MM.1S (cell line): ENCODE measurements at regions not wholly inside any gene's neighbourhood (a gene's known extent, or its start where the extent isn't known, plus 50 kb on each side); places are given as distances from the start of the nearest gene placed in this dataset.
"Not testable (repeated sequence)": the region's sequence is repeated elsewhere in the genome, so short reads cannot be mapped to it uniquely, and the experiment has no call there.

Source experiments
- DNase-seq: peaks from one replicate; pipeline ENCODE4 v3.0.0-alpha.2; 2015
- H2AFZ ChIP-seq: fragments of 300-600 bp; sonication (generic); 2 replicates; pipeline ENCODE4 v1.6.0; 2016; ENCODE audit warnings: antibody characterized with exemption, low read length
- H3F3A ChIP-seq: fragments of 300-600 bp; sonication (generic); 2 replicates; pipeline ENCODE4 v1.6.1; 2016; ENCODE audit warnings: mild to moderate bottlenecking, antibody characterized with exemption, low read length, moderate library complexity, mixed read lengths; ENCODE audit not compliant: insufficient read depth
- H3K27ac ChIP-seq: fragments of 300-600 bp; sonication (generic); 2 replicates; pipeline ENCODE4 v1.5.1; 2016; ENCODE audit warnings: mild to moderate bottlenecking, low read length
- H3K27me3 ChIP-seq: fragments of 300-600 bp; sonication (generic); replicated peaks from 2 replicates; pipeline ENCODE4 v1.6.0; 2016; ENCODE audit warnings: low read length; ENCODE audit not compliant: insufficient read depth
- H3K36me3 ChIP-seq: fragments of 300-600 bp; sonication (generic); replicated peaks from 2 replicates; pipeline ENCODE4 v1.6.1; 2016; ENCODE audit warnings: mild to moderate bottlenecking, low read length, mixed read lengths; ENCODE audit not compliant: insufficient read depth
- H3K4me1 ChIP-seq: fragments of 300-600 bp; sonication (generic); 2 replicates; pipeline ENCODE4 v1.6.1; 2016; ENCODE audit warnings: low read length, mixed read lengths
- H3K4me2 ChIP-seq: fragments of 300-600 bp; sonication (generic); 2 replicates; pipeline ENCODE4 v1.6.0; 2016; ENCODE audit warnings: low read depth, low read length
- H3K4me3 ChIP-seq: fragments of 300-600 bp; sonication (generic); 2 replicates; pipeline ENCODE4 v1.5.1; 2016; ENCODE audit warnings: low read length, mixed read lengths
- H3K79me2 ChIP-seq: fragments of 300-600 bp; sonication (generic); 2 replicates; pipeline ENCODE4 v1.6.1; 2016; ENCODE audit warnings: mixed run types, low read length, mixed read lengths
- H3K9ac ChIP-seq: fragments of 300-600 bp; sonication (generic); 2 replicates; pipeline ENCODE4 v1.6.1; 2016; ENCODE audit warnings: low read length, mixed read lengths
- H3K9me2 ChIP-seq: fragments of 300-600 bp; sonication (generic); replicated peaks from 2 replicates; pipeline ENCODE4 v1.6.1; 2016; ENCODE audit warnings: mild to moderate bottlenecking, low read length, mixed read lengths; ENCODE audit not compliant: insufficient read depth
- H3K9me3 ChIP-seq: fragments of 300-600 bp; sonication (generic); replicated peaks from 2 replicates; pipeline ENCODE4 v1.6.1; 2016; ENCODE audit warnings: mild to moderate bottlenecking, low read length, mixed read lengths; ENCODE audit not compliant: insufficient read depth
- H4K20me1 ChIP-seq: fragments of 300-600 bp; sonication (generic); 2 replicates; pipeline ENCODE4 v1.6.1; 2016; ENCODE audit warnings: mild to moderate bottlenecking, low read length, moderate library complexity, mixed read lengths; ENCODE audit not compliant: insufficient read depth
- EZH2 ChIP-seq: fragments of 300-600 bp; sonication (generic); optimal IDR thresholded peaks from 2 replicates; pipeline ENCODE3; 2017; ENCODE audit warnings: low read depth, mild to moderate bottlenecking, antibody characterized with exemption, low read length, mixed read lengths
- EZH2phosphoT487 ChIP-seq: fragments of 300-600 bp; sonication (generic); IDR thresholded peaks from 2 replicates; pipeline ENCODE4 v1.6.1; 2018; ENCODE audit warnings: antibody characterized with exemption, low read length
- TF ChIP-seq, protein P1 (sequence below): fragments of 300-600 bp; sonication (generic); IDR thresholded peaks from 2 replicates; pipeline ENCODE4 v1.5.1; 2016; ENCODE audit warnings: antibody characterized with exemption, low read length, mixed read lengths

DNA sequence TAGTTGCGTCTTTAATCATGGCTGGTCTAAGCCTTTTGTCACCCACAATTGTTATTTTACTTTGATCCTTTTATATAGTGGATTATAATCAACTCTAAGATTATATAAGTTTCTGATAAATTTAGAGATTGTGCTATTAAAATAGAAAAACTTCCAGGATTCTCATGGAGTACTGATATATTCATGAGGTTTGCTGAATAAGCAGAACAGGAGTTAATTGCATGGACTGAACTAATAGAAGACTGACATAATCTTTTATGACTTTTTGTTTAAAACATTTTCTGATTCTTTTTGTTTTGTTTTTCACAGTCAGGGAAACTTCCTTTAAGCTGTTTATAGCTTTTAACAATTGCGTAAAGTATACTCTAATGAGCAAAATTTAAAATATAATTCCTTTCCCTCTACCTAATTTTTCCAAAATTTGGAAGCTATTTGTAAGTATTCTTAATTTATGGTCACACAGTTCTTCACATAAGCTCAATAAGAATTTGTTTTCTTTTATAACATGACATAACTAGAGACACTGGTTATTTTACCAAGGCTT lies 129.9 kb upstream of the TMEM260 start:
- Histone ChIP-seq H3K79me2 (no peaks in the 10 kb centered on the region), H3K4me1 (no peaks in the 10 kb centered on the region), H3K4me2 (no peak overlapping the region), H3K9ac (no peak overlapping the region), H3K9me2 (no peaks in the 10 kb centered on the region), H3F3A (no peaks in the 10 kb centered on the region), H4K20me1 (no peaks in the 10 kb centered on the region), H3K4me3 (no peak overlapping the region), H3K27ac (no peak overlapping the region), H2AFZ (no peak overlapping the region), H3K27me3 (no peaks in the 10 kb centered on the region), H3K9me3 (no peaks in the 10 kb centered on the region), H3K36me3 (no peaks in the 10 kb centered on the region)
- DNase-seq = no peak
- TF ChIP-seq, protein P1, sequence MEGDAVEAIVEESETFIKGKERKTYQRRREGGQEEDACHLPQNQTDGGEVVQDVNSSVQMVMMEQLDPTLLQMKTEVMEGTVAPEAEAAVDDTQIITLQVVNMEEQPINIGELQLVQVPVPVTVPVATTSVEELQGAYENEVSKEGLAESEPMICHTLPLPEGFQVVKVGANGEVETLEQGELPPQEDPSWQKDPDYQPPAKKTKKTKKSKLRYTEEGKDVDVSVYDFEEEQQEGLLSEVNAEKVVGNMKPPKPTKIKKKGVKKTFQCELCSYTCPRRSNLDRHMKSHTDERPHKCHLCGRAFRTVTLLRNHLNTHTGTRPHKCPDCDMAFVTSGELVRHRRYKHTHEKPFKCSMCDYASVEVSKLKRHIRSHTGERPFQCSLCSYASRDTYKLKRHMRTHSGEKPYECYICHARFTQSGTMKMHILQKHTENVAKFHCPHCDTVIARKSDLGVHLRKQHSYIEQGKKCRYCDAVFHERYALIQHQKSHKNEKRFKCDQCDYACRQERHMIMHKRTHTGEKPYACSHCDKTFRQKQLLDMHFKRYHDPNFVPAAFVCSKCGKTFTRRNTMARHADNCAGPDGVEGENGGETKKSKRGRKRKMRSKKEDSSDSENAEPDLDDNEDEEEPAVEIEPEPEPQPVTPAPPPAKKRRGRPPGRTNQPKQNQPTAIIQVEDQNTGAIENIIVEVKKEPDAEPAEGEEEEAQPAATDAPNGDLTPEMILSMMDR = no peak
- no peak for TF ChIP-seq EZH2phosphoT487
- no peak for TF ChIP-seq EZH2

DNA sequence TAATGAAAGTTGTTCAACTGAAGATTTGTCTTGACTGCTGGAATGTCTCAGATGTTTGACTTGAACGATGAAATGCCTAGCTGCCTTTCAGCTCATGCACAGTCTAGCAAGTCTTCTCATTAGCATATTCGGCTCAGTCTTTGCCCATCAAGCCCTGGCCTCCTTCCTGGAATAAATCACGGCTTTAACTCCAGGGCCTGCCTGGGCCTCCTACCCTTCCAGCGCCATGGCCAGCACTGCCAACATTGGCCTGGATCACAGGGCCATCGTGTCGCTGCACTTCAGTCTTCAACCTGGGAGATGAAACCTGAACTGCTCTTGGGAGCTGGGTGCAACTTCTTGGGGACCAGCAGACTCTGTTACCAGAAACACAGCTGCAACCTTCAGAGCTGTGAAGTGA lies 126.7 kb upstream of the TMEM260 start:
- no peaks in the 10 kb centered on the region for H3K27me3 ChIP-seq
- H3K4me3 ChIP-seq = no peak overlapping the region
- no peak overlapping the region for H2AFZ ChIP-seq
- TF ChIP-seq EZH2phosphoT487 (no peak), EZH2 (no peak)
- TF ChIP-seq, protein P1 = no peak
- no peaks in the 10 kb centered on the region for H3K4me1 ChIP-seq
- no peaks in the 10 kb centered on the region for H3K36me3 ChIP-seq
- no peak overlapping the region for H3K27ac ChIP-seq
- no peaks in the 10 kb centered on the region for H3K9me3 ChIP-seq
- no peak overlapping the region for H3K4me2 ChIP-seq
- H3K9me2 ChIP-seq = no peaks in the 10 kb centered on the region
- no peaks in the 10 kb centered on the region for H4K20me1 ChIP-seq
- no peaks in the 10 kb centered on the region for H3F3A ChIP-seq
- no peak overlapping the region for H3K9ac ChIP-seq
- H3K79me2 ChIP-seq = no peaks in the 10 kb centered on the region
- no peak for DNase-seq

DNA sequence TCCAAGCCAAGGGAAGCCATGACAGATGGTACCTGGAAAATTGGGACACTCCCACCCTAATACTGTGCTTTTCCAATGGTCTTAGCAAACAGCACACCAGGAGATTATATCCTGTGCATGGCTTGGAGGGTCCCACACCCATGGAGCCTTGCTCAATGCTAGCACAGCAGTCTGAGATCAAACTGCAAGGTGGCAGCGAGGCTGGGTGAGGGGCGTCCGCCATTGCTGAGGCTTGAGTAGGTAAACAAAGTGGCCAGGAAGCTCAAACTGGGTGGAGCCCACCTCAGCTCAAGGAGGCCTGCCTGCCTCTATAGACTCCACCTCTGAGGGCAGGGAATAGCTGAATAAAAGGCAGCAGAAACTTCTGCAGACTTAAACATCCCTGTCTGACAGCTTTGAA lies 124.9 kb upstream of the TMEM260 start:
- H2AFZ ChIP-seq, DNase-seq, H3K9me3 ChIP-seq, H3K9me2 ChIP-seq, H3K9ac ChIP-seq, H3F3A ChIP-seq, H3K27me3 ChIP-seq, H3K36me3 ChIP-seq, H4K20me1 ChIP-seq, H3K79me2 ChIP-seq, H3K4me2 ChIP-seq, H3K27ac ChIP-seq, H3K4me3 ChIP-seq, H3K4me1 ChIP-seq: not testable (repeated sequence)

DNA sequence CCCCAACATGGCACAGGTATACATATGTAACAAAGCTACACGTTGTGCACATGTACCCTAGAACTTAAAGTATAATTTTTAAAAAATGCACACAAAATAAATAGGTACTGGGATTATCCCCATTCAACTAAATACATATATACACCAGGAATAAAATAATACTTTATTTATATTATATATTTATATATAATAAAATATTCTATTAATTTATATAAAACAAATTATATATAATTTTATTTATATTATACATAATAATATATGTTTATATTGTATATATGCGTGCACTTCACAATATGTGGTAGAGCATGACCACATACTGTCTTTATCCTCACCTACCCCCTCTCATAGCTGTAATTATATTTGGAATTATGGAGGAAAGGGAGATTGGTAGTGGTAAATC lies 119.1 kb upstream of the TMEM260 start:
- no peaks in the 10 kb centered on the region for H3K9me3 ChIP-seq
- no peak overlapping the region for H3K4me2 ChIP-seq
- H3K9ac ChIP-seq = no peak overlapping the region
- H3F3A ChIP-seq = no peaks in the 10 kb centered on the region
- no peaks in the 10 kb centered on the region for H3K9me2 ChIP-seq
- H3K27me3 ChIP-seq = no peaks in the 10 kb centered on the region
- H3K27ac ChIP-seq = no peak overlapping the region
- H2AFZ ChIP-seq = no peak overlapping the region
- H3K79me2 ChIP-seq = no peaks in the 10 kb centered on the region
- H3K4me1 ChIP-seq = no peaks in the 10 kb centered on the region
- no peaks in the 10 kb centered on the region for H3K36me3 ChIP-seq
- no peak for TF ChIP-seq EZH2phosphoT487
- no peak overlapping the region for H3K4me3 ChIP-seq
- DNase-seq = no peak
- H4K20me1 ChIP-seq = no peaks in the 10 kb centered on the region
